ENCODE measurements at regions not wholly inside any gene's neighbourhood (a gene's known extent, or its start where the extent isn't known, plus 50 kb on each side); places are given as distances from the start of the nearest gene placed in this dataset.

GRCh38 chr5:173741729-173742431, 125.4 kb upstream of the BOD1 start:
- Histone ChIP-seq H4K91ac (ENCODE audit: insufficient read length, low read depth, low read length) (no peak overlapping the region), H3K79me2 (ENCODE audit: insufficient read depth, low read length) (no peaks in the 10 kb centered on the region), H3K4me2 (ENCODE audit: insufficient read depth, insufficient read length, low read length) (no peak overlapping the region), H3K56ac (ENCODE audit: insufficient read length, low read depth, low read length) (no peak overlapping the region), H2BK12ac (ENCODE audit: insufficient read length, low read depth, low read length) (no peak overlapping the region), H3K9me3 (ENCODE audit: control insufficient read depth, low read depth, low read length) (no peaks in the 10 kb centered on the region), H2BK15ac (ENCODE audit: low read depth, low read length) (no peak overlapping the region), H2BK5ac (ENCODE audit: insufficient read length, low read length) (no peak overlapping the region), H4K5ac (ENCODE audit: insufficient read length, low read depth, low read length) (no peak overlapping the region), H3K27me3 (ENCODE audit: insufficient read depth, low read length) (no peaks in the 10 kb centered on the region), H2BK20ac (ENCODE audit: low read depth, low read length, poor library complexity, severe bottlenecking) (no peak overlapping the region), H3K4ac (ENCODE audit: low read depth, low read length) (no peak overlapping the region), H3K18ac (ENCODE audit: insufficient read length, low read depth, low read length) (no peak overlapping the region), H3K9ac (ENCODE audit: extremely low read depth, insufficient read length, low read length) (no peak overlapping the region), H3K79me1 (ENCODE audit: insufficient read depth, low read depth, low read length, poor library complexity, severe bottlenecking) (no peaks in the 10 kb centered on the region), H3K4me1 (ENCODE audit: insufficient read depth, low read length) (peaks cover 10% of the 10 kb centered on the region; the same call in 1 of the 2 replicates), H2BK120ac (ENCODE audit: low read depth, low read length, poor library complexity, severe bottlenecking) (no peak overlapping the region), H3K23ac (ENCODE audit: insufficient read length, low read depth, low read length) (no peak overlapping the region), H3K27ac (ENCODE audit: insufficient read length, low read depth, low read length) (no peak overlapping the region), H3K23me2 (ENCODE audit: insufficient read length, low read depth, low read length, poor library complexity, severe bottlenecking) (no peaks in the 10 kb centered on the region), H3K14ac (ENCODE audit: insufficient read depth, low read length) (no peak overlapping the region), H3T11ph (ENCODE audit: low read length) (no peak overlapping the region), H4K20me1 (ENCODE audit: control insufficient read depth, insufficient read depth, insufficient read length) (no peaks in the 10 kb centered on the region), H4K8ac (replicated peaks; ENCODE audit: insufficient read length, low read depth, low read length) (no peak overlapping the region), H2AK5ac (ENCODE audit: insufficient read length, low read length) (no peak overlapping the region), H2AFZ (ENCODE audit: low read length) (no peak overlapping the region)
- Mint-ChIP-seq H3K4me3 (no peak overlapping the region), H3K27ac (no peak overlapping the region), H3K36me3 (ENCODE audit: insufficient read depth in 1 of 3, low read depth in 3 of 3) (peaks cover 3 to 31% (median 4%) of the 10 kb centered on the region in 3 experiments; a peak in 5 of 7 replicates), H3K4me1 (peaks cover 37 to 42% of the 10 kb centered on the region in 2 experiments), H3K9me3 (no peaks in the 10 kb centered on the region; a peak in 1 of 5 replicates), H3K27me3 (ENCODE audit: low read depth) (no peaks in the 10 kb centered on the region; the same call in 1 of the 2 replicates)
- no peak for DNase-seq
- no peak for TF ChIP-seq CTCF (conservative IDR thresholded peaks at IDR 0.05)
- no CpG with 5 or more reads among the region's 5 CpGs for WGBS (ENCODE audit: extremely low coverage, insufficient read length, low lambda C conversion rate)

All from H9 (cell line).